Colonic mucosa (tissue), 4 donors: ENCODE measurements at regions not wholly inside any gene's neighbourhood (a gene's known extent, or its start where the extent isn't known, plus 50 kb on each side); places are given as distances from the start of the nearest gene placed in this dataset.
"Not testable (repeated sequence)": the region's sequence is repeated elsewhere in the genome, so short reads cannot be mapped to it uniquely, and the experiment has no call there.

Experiments used
- DNase-seq: peaks from one replicate; pipeline ENCODE4 v3.0.0-alpha.2; 2020
- H3K27ac ChIP-seq: fragments of 200-600 bp; one replicate; pipeline ENCODE4 v1.8.0; 2021
- H3K27me3 ChIP-seq: fragments of 200-600 bp; one replicate; pipeline ENCODE4 v1.8.0; 2021
- H3K36me3 ChIP-seq: fragments of 200-600 bp; one replicate; pipeline ENCODE4 v1.8.0; 2021
- H3K4me1 ChIP-seq: fragments of 200-600 bp; one replicate; pipeline ENCODE4 v1.8.0; 2021; ENCODE audit warnings: mild to moderate bottlenecking
- H3K4me3 ChIP-seq: fragments of 200-600 bp; one replicate; pipeline ENCODE4 v1.8.0; 2021
- H3K9ac ChIP-seq, 2 donors: one replicate each; pipeline ENCODE4 v1.7.0; 2013; ENCODE audit warnings: control low read depth in 2 of 2, low read depth in 2 of 2, low read length in 2 of 2
- H3K9me3 ChIP-seq: fragments of 200-600 bp; one replicate; pipeline ENCODE4 v1.8.0; 2021
- intact Hi-C: fragments of 100-400 bp; cut with DNase I; formaldehyde crosslinking; loops from one replicate; pipeline ENCODE4 v1.14.1; 2022
- TF ChIP-seq, protein P1 (sequence below): fragments of 200-600 bp; IDR thresholded peaks from one replicate; pipeline ENCODE4 v1.8.0; 2022; ENCODE audit warnings: antibody characterized with exemption, mild to moderate bottlenecking
- donor health status: healthy.
- donor health status: DM: no; HTN: no; CAD: no.
- donor health status: DM: no; HTN: no; CAD: no.

GRCh38 chr10:65419629-65420028, 1506.2 kb upstream of the LRRTM3 start:
- Histone ChIP-seq H3K36me3 (no peaks in the 10 kb centered on the region), H3K9me3 (no peaks in the 10 kb centered on the region), H3K27ac (no peak overlapping the region), H3K4me1 (no peaks in the 10 kb centered on the region), H3K4me3 (no peak overlapping the region), H3K9ac (no peak overlapping the region), H3K27me3 (no peaks in the 10 kb centered on the region)
- DNase-seq: no peak
- intact Hi-C loops: no loop called here
- TF ChIP-seq, protein P1, sequence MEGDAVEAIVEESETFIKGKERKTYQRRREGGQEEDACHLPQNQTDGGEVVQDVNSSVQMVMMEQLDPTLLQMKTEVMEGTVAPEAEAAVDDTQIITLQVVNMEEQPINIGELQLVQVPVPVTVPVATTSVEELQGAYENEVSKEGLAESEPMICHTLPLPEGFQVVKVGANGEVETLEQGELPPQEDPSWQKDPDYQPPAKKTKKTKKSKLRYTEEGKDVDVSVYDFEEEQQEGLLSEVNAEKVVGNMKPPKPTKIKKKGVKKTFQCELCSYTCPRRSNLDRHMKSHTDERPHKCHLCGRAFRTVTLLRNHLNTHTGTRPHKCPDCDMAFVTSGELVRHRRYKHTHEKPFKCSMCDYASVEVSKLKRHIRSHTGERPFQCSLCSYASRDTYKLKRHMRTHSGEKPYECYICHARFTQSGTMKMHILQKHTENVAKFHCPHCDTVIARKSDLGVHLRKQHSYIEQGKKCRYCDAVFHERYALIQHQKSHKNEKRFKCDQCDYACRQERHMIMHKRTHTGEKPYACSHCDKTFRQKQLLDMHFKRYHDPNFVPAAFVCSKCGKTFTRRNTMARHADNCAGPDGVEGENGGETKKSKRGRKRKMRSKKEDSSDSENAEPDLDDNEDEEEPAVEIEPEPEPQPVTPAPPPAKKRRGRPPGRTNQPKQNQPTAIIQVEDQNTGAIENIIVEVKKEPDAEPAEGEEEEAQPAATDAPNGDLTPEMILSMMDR: no peak

DNA sequence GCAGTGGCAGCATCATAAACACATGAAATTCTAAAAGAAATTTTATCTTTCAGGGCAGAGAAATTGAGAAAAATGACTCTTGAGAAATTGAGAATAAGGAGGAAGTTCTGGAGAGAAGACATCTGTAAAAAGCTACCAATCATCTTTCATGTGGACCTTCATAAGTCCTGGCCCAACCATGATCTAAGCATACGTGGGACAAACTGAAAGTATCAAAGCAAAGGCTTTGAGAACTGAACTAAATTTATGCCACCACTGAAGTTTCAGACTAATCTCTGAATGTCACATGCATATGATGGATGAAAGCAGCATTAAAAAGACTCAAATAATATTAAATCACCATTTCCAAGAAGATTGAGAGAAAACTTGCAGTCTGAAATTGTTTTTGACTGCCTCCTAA, 1502.8 kb upstream of the LRRTM3 start:
- H3K4me3 ChIP-seq: no peak overlapping the region
- H3K9me3 ChIP-seq: no peaks in the 10 kb centered on the region
- no peak overlapping the region for H3K27ac ChIP-seq
- H3K4me1 ChIP-seq: no peaks in the 10 kb centered on the region
- H3K36me3 ChIP-seq: no peaks in the 10 kb centered on the region
- intact Hi-C loops: no loop called here
- H3K27me3 ChIP-seq: no peaks in the 10 kb centered on the region
- no peak overlapping the region for H3K9ac ChIP-seq
- no peak for DNase-seq
- TF ChIP-seq, protein P1: no peak

DNA sequence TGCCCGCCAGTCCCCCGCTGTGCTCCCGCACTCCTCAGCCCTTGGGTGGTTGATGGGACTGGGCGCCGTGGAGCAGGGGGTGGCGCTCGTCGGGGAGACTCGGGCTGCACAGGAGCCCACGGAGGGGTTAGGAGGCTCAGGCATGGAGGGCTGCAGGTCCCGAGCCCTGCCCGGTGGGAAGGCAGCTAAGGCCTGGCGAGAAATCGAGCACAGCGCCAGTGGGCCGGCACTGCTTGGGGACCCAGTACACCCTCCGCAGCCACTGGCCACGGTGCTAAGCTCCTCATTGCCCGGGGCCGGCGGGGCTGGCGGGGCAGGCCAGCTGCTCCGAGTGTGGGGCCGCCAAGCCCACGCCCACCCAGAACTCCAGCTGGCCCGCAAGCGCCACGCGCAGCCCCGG, 1496.5 kb upstream of the LRRTM3 start:
- H3K27me3 ChIP-seq, H3K27ac ChIP-seq, H3K36me3 ChIP-seq, DNase-seq, H3K4me3 ChIP-seq, H3K9ac ChIP-seq, H3K4me1 ChIP-seq, H3K9me3 ChIP-seq, intact Hi-C loops: not testable (repeated sequence)

DNA sequence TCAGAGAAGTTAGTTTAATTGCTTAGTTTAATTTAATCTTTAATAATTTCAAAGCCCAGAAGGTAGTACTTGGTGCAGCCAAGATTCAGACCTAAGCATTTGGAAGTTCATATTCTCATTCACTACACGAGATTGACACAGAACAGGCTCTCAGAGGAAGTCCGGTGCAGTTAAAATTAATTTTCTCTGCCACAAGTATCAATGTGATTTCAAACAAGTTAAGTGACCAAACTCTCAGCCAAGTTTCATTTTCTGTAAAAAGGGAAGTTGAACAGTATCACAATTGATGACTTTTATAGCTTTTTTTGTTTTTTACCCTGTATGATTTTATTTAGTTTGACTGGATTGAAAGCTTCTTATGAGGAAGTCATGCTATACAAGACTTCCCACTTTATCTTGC, 1494.9 kb upstream of the LRRTM3 start:
- TF ChIP-seq, protein P1: no peak
- H3K4me3 ChIP-seq: no peak overlapping the region
- H3K27ac ChIP-seq: no peak overlapping the region
- H3K4me1 ChIP-seq: no peaks in the 10 kb centered on the region
- no peaks in the 10 kb centered on the region for H3K36me3 ChIP-seq
- H3K9ac ChIP-seq: no peak overlapping the region
- intact Hi-C loops: no loop called here
- no peak for DNase-seq
- no peaks in the 10 kb centered on the region for H3K9me3 ChIP-seq
- H3K27me3 ChIP-seq: no peaks in the 10 kb centered on the region

- no peaks in the 10 kb centered on the region for H3K9me3 ChIP-seq
- no peaks in the 10 kb centered on the region for H3K36me3 ChIP-seq
- no peak overlapping the region for H3K4me3 ChIP-seq
- no peaks in the 10 kb centered on the region for H3K4me1 ChIP-seq
- intact Hi-C loops: no loop called here
- DNase-seq: no peak
- TF ChIP-seq, protein P1: no peak
- no peak overlapping the region for H3K9ac ChIP-seq
- H3K27me3 ChIP-seq: no peaks in the 10 kb centered on the region
- no peak overlapping the region for H3K27ac ChIP-seq
Measured at GRCh38 chr10:65470986-65471385, 1454.8 kb upstream of the LRRTM3 start.

DNA sequence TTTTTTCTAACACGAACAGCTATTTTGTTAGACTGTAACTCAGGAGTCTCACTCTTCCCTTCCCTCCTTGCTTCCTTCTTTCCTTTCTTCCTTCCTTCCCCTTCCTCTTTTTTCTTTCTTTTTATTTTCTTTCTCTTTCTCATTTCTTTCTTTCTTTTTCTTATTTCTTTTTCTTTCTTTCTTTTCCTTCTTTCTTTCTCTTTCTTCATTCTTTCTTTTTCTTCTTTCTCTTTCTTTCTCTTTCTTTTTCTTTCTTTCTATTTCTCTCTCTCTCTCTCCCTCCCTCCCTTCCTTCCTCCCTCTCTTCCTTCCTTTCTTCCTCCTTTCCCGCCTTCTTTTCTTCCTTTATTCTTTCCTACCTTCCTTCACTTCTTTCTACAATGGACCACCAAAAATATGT, 1443.0 kb upstream of the LRRTM3 start:
- no peak overlapping the region for H3K4me3 ChIP-seq
- no peak for DNase-seq
- H3K9ac ChIP-seq: no peak overlapping the region
- no peaks in the 10 kb centered on the region for H3K9me3 ChIP-seq
- TF ChIP-seq, protein P1: no peak
- no peak overlapping the region for H3K27ac ChIP-seq
- H3K4me1 ChIP-seq: no peaks in the 10 kb centered on the region
- no peaks in the 10 kb centered on the region for H3K27me3 ChIP-seq
- intact Hi-C loops: no loop called here
- H3K36me3 ChIP-seq: no peaks in the 10 kb centered on the region
